Parathyroid adenoma (tissue), 2 donors: ENCODE measurements at regions not wholly inside any gene's neighbourhood (a gene's known extent, or its start where the extent isn't known, plus 50 kb on each side); places are given as distances from the start of the nearest gene placed in this dataset.
A peak's percentile ranks its signal among the peaks of the same experiment; 100 is the strongest.

ENCODE experiments used
- H2AFZ ChIP-seq: fragments of 300-600 bp; sonication (generic); one replicate; pipeline ENCODE4 v1.7.0; 2017; ENCODE audit warnings: antibody characterized with exemption, mild to moderate bottlenecking
- H3K27ac ChIP-seq: fragments of 300-600 bp; sonication (generic); one replicate; pipeline ENCODE4 v1.7.0; 2017
- H3K27me3 ChIP-seq: fragments of 300-600 bp; sonication (generic); one replicate; pipeline ENCODE4 v1.7.0; 2017; ENCODE audit warnings: low read length; ENCODE audit not compliant: control insufficient read depth, insufficient read depth
- H3K36me3 ChIP-seq: fragments of 300-600 bp; sonication (generic); one replicate; pipeline ENCODE4 v1.7.0; 2017; ENCODE audit warnings: low read length; ENCODE audit not compliant: control insufficient read depth, insufficient read depth
- H3K4me1 ChIP-seq: fragments of 300-600 bp; sonication (generic); one replicate; pipeline ENCODE4 v1.7.0; 2017; ENCODE audit warnings: control low read depth
- H3K4me2 ChIP-seq: fragments of 300-600 bp; sonication (generic); one replicate; pipeline ENCODE4 v1.7.0; 2017; ENCODE audit warnings: low read length
- H3K4me3 ChIP-seq: fragments of 300-600 bp; sonication (generic); one replicate; pipeline ENCODE4 v1.7.0; 2017; ENCODE audit warnings: low read depth, low read length
- H3K79me2 ChIP-seq: fragments of 300-600 bp; sonication (generic); one replicate; pipeline ENCODE4 v1.7.0; 2017; ENCODE audit warnings: control low read depth
- H3K9ac ChIP-seq: fragments of 300-600 bp; sonication (generic); one replicate; pipeline ENCODE4 v1.7.0; 2017; ENCODE audit warnings: mild to moderate bottlenecking
- H3K9me3 ChIP-seq: fragments of 300-600 bp; sonication (generic); one replicate; pipeline ENCODE4 v1.7.0; 2017; ENCODE audit warnings: low read length; ENCODE audit not compliant: control insufficient read depth
- TF ChIP-seq, protein P1 (sequence below): fragments of 300-600 bp; sonication (generic); IDR thresholded peaks from one replicate; pipeline ENCODE4 v1.7.0; 2017; ENCODE audit warnings: antibody characterized with exemption, mild to moderate bottlenecking
- donor health status: primary hyperparathyroidism.

GRCh38 chr3:67232642-67233041 lies 234.5 kb downstream of the KBTBD8 start:
- no peak overlapping the region for H3K9ac ChIP-seq
- no peak overlapping the region for H2AFZ ChIP-seq
- H3K27me3 ChIP-seq: no peaks in the 10 kb centered on the region
- H3K36me3 ChIP-seq: no peaks in the 10 kb centered on the region
- no peak overlapping the region for H3K27ac ChIP-seq
- H3K4me3 ChIP-seq: no peak overlapping the region
- TF ChIP-seq, protein P1, sequence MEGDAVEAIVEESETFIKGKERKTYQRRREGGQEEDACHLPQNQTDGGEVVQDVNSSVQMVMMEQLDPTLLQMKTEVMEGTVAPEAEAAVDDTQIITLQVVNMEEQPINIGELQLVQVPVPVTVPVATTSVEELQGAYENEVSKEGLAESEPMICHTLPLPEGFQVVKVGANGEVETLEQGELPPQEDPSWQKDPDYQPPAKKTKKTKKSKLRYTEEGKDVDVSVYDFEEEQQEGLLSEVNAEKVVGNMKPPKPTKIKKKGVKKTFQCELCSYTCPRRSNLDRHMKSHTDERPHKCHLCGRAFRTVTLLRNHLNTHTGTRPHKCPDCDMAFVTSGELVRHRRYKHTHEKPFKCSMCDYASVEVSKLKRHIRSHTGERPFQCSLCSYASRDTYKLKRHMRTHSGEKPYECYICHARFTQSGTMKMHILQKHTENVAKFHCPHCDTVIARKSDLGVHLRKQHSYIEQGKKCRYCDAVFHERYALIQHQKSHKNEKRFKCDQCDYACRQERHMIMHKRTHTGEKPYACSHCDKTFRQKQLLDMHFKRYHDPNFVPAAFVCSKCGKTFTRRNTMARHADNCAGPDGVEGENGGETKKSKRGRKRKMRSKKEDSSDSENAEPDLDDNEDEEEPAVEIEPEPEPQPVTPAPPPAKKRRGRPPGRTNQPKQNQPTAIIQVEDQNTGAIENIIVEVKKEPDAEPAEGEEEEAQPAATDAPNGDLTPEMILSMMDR: no peak
- no peaks in the 10 kb centered on the region for H3K9me3 ChIP-seq
- peaks cover 64% of the 10 kb centered on the region for H3K4me1 ChIP-seq
- H3K4me2 ChIP-seq: no peak overlapping the region
- no peaks in the 10 kb centered on the region for H3K79me2 ChIP-seq

DNA sequence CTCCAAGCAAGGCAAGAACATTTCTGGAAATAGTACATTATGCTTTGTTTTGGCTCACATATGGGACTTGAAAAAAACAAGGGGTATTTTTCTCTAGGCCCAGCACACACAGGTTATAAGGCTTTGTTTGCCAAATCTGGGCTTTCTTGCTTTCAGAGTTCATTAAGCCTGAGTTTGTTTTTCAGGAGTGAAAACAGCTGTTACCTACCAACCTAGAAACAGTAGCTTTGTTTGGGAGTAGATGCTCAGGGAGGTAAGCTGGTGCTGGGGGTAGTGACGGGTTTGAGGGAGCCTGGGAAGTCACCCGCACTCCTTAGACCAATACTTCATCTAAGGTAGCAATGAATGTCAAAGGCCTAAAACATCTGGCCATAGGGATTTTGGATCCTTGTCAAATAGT lies 241.2 kb downstream of the KBTBD8 start:
- Histone ChIP-seq H3K36me3 (no peaks in the 10 kb centered on the region), H2AFZ (peak overlapping the region; percentile 17), H3K79me2 (no peaks in the 10 kb centered on the region), H3K9ac (no peak overlapping the region), H3K4me3 (no peak overlapping the region), H3K27me3 (no peaks in the 10 kb centered on the region), H3K9me3 (no peaks in the 10 kb centered on the region), H3K27ac (no peak overlapping the region), H3K4me1 (peaks cover 4% of the 10 kb centered on the region), H3K4me2 (no peak overlapping the region)
- TF ChIP-seq, protein P1: no peak

GRCh38 chr3:67241084-67241483 lies 243.0 kb downstream of the KBTBD8 start:
- H3K9me3 ChIP-seq: no peaks in the 10 kb centered on the region
- no peak overlapping the region for H2AFZ ChIP-seq
- H3K9ac ChIP-seq: no peak overlapping the region
- peaks cover 2% of the 10 kb centered on the region for H3K4me1 ChIP-seq
- no peak overlapping the region for H3K4me2 ChIP-seq
- H3K79me2 ChIP-seq: no peaks in the 10 kb centered on the region
- no peaks in the 10 kb centered on the region for H3K36me3 ChIP-seq
- H3K4me3 ChIP-seq: no peak overlapping the region
- TF ChIP-seq, protein P1: no peak
- no peak overlapping the region for H3K27ac ChIP-seq
- no peaks in the 10 kb centered on the region for H3K27me3 ChIP-seq

GRCh38 chr3:67244130-67244529 lies 246.0 kb downstream of the KBTBD8 start:
- no peaks in the 10 kb centered on the region for H3K27me3 ChIP-seq
- no peaks in the 10 kb centered on the region for H3K36me3 ChIP-seq
- TF ChIP-seq, protein P1: no peak
- no peak overlapping the region for H3K9ac ChIP-seq
- no peak overlapping the region for H3K4me2 ChIP-seq
- peaks cover 2% of the 10 kb centered on the region for H3K4me1 ChIP-seq
- no peak overlapping the region for H3K4me3 ChIP-seq
- H2AFZ ChIP-seq: no peak overlapping the region
- no peaks in the 10 kb centered on the region for H3K79me2 ChIP-seq
- no peaks in the 10 kb centered on the region for H3K9me3 ChIP-seq
- H3K27ac ChIP-seq: no peak overlapping the region

- H3K4me2 ChIP-seq: no peak overlapping the region
- no peaks in the 10 kb centered on the region for H3K36me3 ChIP-seq
- TF ChIP-seq, protein P1: no peak
- H2AFZ ChIP-seq: peak overlapping the region; percentile 26
- no peaks in the 10 kb centered on the region for H3K79me2 ChIP-seq
- peaks cover 2% of the 10 kb centered on the region for H3K4me1 ChIP-seq
- no peak overlapping the region for H3K9ac ChIP-seq
- H3K27me3 ChIP-seq: no peaks in the 10 kb centered on the region
- H3K27ac ChIP-seq: no peak overlapping the region
- no peaks in the 10 kb centered on the region for H3K9me3 ChIP-seq
- no peak overlapping the region for H3K4me3 ChIP-seq
Observed at GRCh38 chr3:67245545-67245944, 247.4 kb downstream of the KBTBD8 start.
